ENCODE measurements at regions not wholly inside any gene's neighbourhood (a gene's known extent, or its start where the extent isn't known, plus 50 kb on each side); places are given as distances from the start of the nearest gene placed in this dataset.

DNA sequence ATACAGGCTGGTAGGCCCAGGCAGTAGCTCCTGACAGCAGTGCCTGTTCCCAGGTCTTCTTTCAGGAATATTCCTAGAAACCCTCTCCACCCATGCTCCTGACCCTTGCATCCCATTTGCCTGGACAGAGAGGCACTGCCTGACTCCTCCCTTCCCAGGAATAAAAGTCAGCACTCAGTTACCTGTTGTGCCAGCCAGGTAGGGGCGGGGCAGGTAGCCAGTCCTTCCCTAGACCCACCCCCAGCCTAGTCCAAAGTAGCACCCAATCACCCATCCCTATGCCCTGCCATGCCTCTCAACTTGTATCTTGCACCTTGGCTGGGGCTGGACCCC, 129.9 kb downstream of the MRPL14 start:
- Histone ChIP-seq H3K79me2 (no peaks in the 10 kb centered on the region), H4K20me1 (ENCODE audit: insufficient read depth, poor library complexity, severe bottlenecking) (no peaks in the 10 kb centered on the region), H3K27ac (no peak overlapping the region), H2AFZ (no peak overlapping the region), H3K9me2 (replicated peaks; ENCODE audit: insufficient read depth) (no peaks in the 10 kb centered on the region), H3K4me3 (no peak overlapping the region), H3K4me1 (ENCODE audit: insufficient read depth) (peaks cover 16% of the 10 kb centered on the region), H3K27me3 (peaks cover 4% of the 10 kb centered on the region), H3K9me3 (ENCODE audit: low read depth) (no peaks in the 10 kb centered on the region), H3K36me3 (replicated peaks; ENCODE audit: insufficient read depth, low read depth) (no peaks in the 10 kb centered on the region), H3K4me2 (no peak overlapping the region)
- TF ChIP-seq, protein P1, sequence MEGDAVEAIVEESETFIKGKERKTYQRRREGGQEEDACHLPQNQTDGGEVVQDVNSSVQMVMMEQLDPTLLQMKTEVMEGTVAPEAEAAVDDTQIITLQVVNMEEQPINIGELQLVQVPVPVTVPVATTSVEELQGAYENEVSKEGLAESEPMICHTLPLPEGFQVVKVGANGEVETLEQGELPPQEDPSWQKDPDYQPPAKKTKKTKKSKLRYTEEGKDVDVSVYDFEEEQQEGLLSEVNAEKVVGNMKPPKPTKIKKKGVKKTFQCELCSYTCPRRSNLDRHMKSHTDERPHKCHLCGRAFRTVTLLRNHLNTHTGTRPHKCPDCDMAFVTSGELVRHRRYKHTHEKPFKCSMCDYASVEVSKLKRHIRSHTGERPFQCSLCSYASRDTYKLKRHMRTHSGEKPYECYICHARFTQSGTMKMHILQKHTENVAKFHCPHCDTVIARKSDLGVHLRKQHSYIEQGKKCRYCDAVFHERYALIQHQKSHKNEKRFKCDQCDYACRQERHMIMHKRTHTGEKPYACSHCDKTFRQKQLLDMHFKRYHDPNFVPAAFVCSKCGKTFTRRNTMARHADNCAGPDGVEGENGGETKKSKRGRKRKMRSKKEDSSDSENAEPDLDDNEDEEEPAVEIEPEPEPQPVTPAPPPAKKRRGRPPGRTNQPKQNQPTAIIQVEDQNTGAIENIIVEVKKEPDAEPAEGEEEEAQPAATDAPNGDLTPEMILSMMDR (IDR thresholded peaks at IDR 0.05; ENCODE audit: poor library complexity) = no peak
- TF ChIP-seq EZH2 (IDR thresholded peaks at IDR 0.05; ENCODE audit: borderline replicate concordance) (no peak), EZH2phosphoT487 (IDR thresholded peaks at IDR 0.05; ENCODE audit: low read depth, severe bottlenecking, unreplicated experiment) (no peak)
- no peak for DNase-seq (ENCODE audit: low spot score)
- WGBS (ENCODE audit: low lambda C conversion rate, missing lambda C conversion rate) = 100% methylated on average over 1 of the region's 1 CpG

DNA sequence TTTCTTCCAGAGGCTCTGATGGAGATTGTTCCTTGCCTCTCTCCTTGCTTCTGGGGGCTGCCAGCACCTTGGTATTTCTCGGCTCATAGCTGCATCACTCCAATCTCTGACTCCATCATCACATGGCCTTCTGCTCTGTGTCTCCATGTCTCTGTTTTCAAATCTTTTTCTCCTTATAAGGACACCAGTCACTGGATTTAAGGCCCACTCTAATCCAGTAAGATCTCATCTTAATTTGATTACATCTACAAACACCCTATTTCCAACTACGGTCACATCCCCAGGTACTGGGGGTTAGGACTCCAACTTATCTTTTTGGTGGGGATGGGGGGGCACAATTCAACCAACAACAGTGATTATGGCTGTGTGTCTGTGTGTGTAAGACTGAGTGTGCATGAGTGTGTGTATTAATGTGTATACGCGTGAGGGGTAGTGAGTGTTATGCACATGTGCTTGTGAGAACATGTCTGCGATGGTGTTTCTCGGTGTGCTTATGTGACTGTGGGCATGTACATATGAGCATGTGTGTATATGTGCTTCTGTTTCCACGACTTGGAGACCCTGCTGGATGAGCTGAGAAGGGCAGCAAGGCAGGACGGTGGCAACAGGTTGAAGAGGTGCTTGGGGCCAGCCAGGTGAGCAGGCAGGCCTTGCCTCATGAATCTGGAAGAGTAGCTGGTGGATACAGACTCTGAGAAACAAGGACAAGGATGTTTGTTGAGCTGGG, 130.5 kb downstream of the MRPL14 start:
- peaks cover 2% of the 10 kb centered on the region for H3K27me3 ChIP-seq
- H2AFZ ChIP-seq = no peak overlapping the region
- H3K9me2 ChIP-seq (replicated peaks; ENCODE audit: insufficient read depth) = no peaks in the 10 kb centered on the region
- H3K4me1 ChIP-seq (ENCODE audit: insufficient read depth) = peaks cover 10% of the 10 kb centered on the region
- 86% methylated on average over 8 of the region's 8 CpGs for WGBS (ENCODE audit: low lambda C conversion rate, missing lambda C conversion rate)
- H3K9me3 ChIP-seq (ENCODE audit: low read depth) = no peaks in the 10 kb centered on the region
- H3K79me2 ChIP-seq = no peaks in the 10 kb centered on the region
- no peak for DNase-seq (ENCODE audit: low spot score)
- H3K4me2 ChIP-seq = no peak overlapping the region
- H3K27ac ChIP-seq = peak overlapping the region; percentile 27
- TF ChIP-seq EZH2phosphoT487 (IDR thresholded peaks at IDR 0.05; ENCODE audit: low read depth, severe bottlenecking, unreplicated experiment) (no peak), EZH2 (IDR thresholded peaks at IDR 0.05; ENCODE audit: borderline replicate concordance) (no peak)
- TF ChIP-seq, protein P1 (IDR thresholded peaks at IDR 0.05; ENCODE audit: poor library complexity) = no peak
- no peaks in the 10 kb centered on the region for H4K20me1 ChIP-seq (ENCODE audit: insufficient read depth, poor library complexity, severe bottlenecking)
- H3K4me3 ChIP-seq = no peak overlapping the region
- H3K36me3 ChIP-seq (replicated peaks; ENCODE audit: insufficient read depth, low read depth) = no peaks in the 10 kb centered on the region

DNA sequence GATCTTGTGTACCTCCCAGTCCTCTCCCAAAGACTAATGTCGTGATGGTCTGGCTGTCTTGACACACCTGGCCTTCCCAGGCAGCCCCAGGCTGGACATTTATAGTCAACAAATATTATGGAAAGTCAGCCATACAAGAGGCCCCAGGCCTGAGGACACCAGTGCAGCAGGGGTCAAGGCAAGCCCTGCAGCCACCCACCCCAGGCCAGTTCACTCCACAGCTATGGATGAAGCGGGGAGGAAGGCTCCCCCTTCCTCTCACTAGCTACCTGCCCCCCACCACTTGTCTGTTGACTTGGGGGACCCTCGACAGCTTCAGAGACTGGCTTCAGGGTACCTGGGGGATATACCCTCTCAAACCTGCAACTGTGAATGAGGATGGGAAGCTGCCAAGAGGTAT, 132.1 kb downstream of the MRPL14 start:
- H3K27ac ChIP-seq = no peak overlapping the region
- peaks cover 21% of the 10 kb centered on the region for H3K4me1 ChIP-seq (ENCODE audit: insufficient read depth)
- H3K27me3 ChIP-seq = no peaks in the 10 kb centered on the region
- H3K9me2 ChIP-seq (replicated peaks; ENCODE audit: insufficient read depth) = no peaks in the 10 kb centered on the region
- H3K79me2 ChIP-seq = no peaks in the 10 kb centered on the region
- no peak for TF ChIP-seq EZH2 (IDR thresholded peaks at IDR 0.05; ENCODE audit: borderline replicate concordance)
- TF ChIP-seq EZH2phosphoT487 (IDR thresholded peaks at IDR 0.05; ENCODE audit: low read depth, severe bottlenecking, unreplicated experiment) = no peak
- TF ChIP-seq, protein P1 (IDR thresholded peaks at IDR 0.05; ENCODE audit: poor library complexity) = no peak
- no peaks in the 10 kb centered on the region for H3K9me3 ChIP-seq (ENCODE audit: low read depth)
- no peak overlapping the region for H3K4me2 ChIP-seq
- no peak overlapping the region for H2AFZ ChIP-seq
- no peak for DNase-seq (ENCODE audit: low spot score)
- WGBS (ENCODE audit: low lambda C conversion rate, missing lambda C conversion rate) = 84% methylated on average over 3 of the region's 3 CpGs
- no peaks in the 10 kb centered on the region for H4K20me1 ChIP-seq (ENCODE audit: insufficient read depth, poor library complexity, severe bottlenecking)
- no peak overlapping the region for H3K4me3 ChIP-seq
- H3K36me3 ChIP-seq (replicated peaks; ENCODE audit: insufficient read depth, low read depth) = no peaks in the 10 kb centered on the region

All from hepatocyte (in vitro differentiated cells).